ENCODE measurements at regions not wholly inside any gene's neighbourhood (a gene's known extent, or its start where the extent isn't known, plus 50 kb on each side); places are given as distances from the start of the nearest gene placed in this dataset.

GRCh38 chr18:39681061-39681460, 2115.5 kb upstream of the CELF4 start:
- DNase-seq (ENCODE audit: low spot score in 2 of 2), result no peak
- Histone ChIP-seq H3K27ac (no peak overlapping the region), H3K4me3 (no peak overlapping the region), H3K27me3 (no peaks in the 10 kb centered on the region), H3K9me3 (no peaks in the 10 kb centered on the region), H3K36me3 (no peaks in the 10 kb centered on the region), H3K4me1 (no peaks in the 10 kb centered on the region)
- intact Hi-C loops (cut with DNase I; ENCODE audit: low total_unique reads), result no loop called here
- no peak for TF ChIP-seq POLR2AphosphoS5 (IDR thresholded peaks at IDR 0.05)
- no peak for TF ChIP-seq CTCF (IDR thresholded peaks at IDR 0.05)
- TF ChIP-seq POLR2A (IDR thresholded peaks at IDR 0.05), result no peak

GRCh38 chr18:39675906-39676305, 2110.3 kb upstream of the CELF4 start:
- H3K4me3 ChIP-seq, result no peak overlapping the region
- no peak overlapping the region for H3K27ac ChIP-seq
- H3K27me3 ChIP-seq, result no peaks in the 10 kb centered on the region
- no peak for DNase-seq (ENCODE audit: low spot score in 2 of 2)
- no peaks in the 10 kb centered on the region for H3K9me3 ChIP-seq
- H3K36me3 ChIP-seq, result no peaks in the 10 kb centered on the region
- intact Hi-C loops (cut with DNase I; ENCODE audit: low total_unique reads), result no loop called here
- H3K4me1 ChIP-seq, result no peaks in the 10 kb centered on the region
- TF ChIP-seq POLR2AphosphoS5 (IDR thresholded peaks at IDR 0.05) (no peak), CTCF (IDR thresholded peaks at IDR 0.05) (no peak), POLR2A (IDR thresholded peaks at IDR 0.05) (no peak)

GRCh38 chr18:39675368-39675767, 2109.8 kb upstream of the CELF4 start:
- H3K27ac ChIP-seq, result no peak overlapping the region
- no peak for DNase-seq (ENCODE audit: low spot score in 2 of 2)
- H3K9me3 ChIP-seq, result no peaks in the 10 kb centered on the region
- no peak for TF ChIP-seq POLR2AphosphoS5 (IDR thresholded peaks at IDR 0.05)
- no peak for TF ChIP-seq POLR2A (IDR thresholded peaks at IDR 0.05)
- no peak for TF ChIP-seq CTCF (IDR thresholded peaks at IDR 0.05)
- intact Hi-C loops (cut with DNase I; ENCODE audit: low total_unique reads), result no loop called here
- no peaks in the 10 kb centered on the region for H3K27me3 ChIP-seq
- H3K4me3 ChIP-seq, result no peak overlapping the region
- no peaks in the 10 kb centered on the region for H3K4me1 ChIP-seq
- no peaks in the 10 kb centered on the region for H3K36me3 ChIP-seq

GRCh38 chr18:39672171-39672570, 2106.6 kb upstream of the CELF4 start:
- Histone ChIP-seq H3K36me3 (no peaks in the 10 kb centered on the region), H3K27ac (no peak overlapping the region), H3K4me3 (no peak overlapping the region), H3K9me3 (no peaks in the 10 kb centered on the region), H3K4me1 (no peaks in the 10 kb centered on the region), H3K27me3 (no peaks in the 10 kb centered on the region)
- no peak for DNase-seq (ENCODE audit: low spot score in 2 of 2)
- intact Hi-C loops (cut with DNase I; ENCODE audit: low total_unique reads), result no loop called here
- TF ChIP-seq POLR2AphosphoS5 (IDR thresholded peaks at IDR 0.05) (no peak), CTCF (IDR thresholded peaks at IDR 0.05) (no peak), POLR2A (IDR thresholded peaks at IDR 0.05) (no peak)

GRCh38 chr18:39667905-39668304, 2102.3 kb upstream of the CELF4 start:
- H3K9me3 ChIP-seq, result no peaks in the 10 kb centered on the region
- DNase-seq (ENCODE audit: low spot score in 2 of 2), result no peak
- TF ChIP-seq POLR2AphosphoS5 (IDR thresholded peaks at IDR 0.05) (no peak), CTCF (IDR thresholded peaks at IDR 0.05) (no peak), POLR2A (IDR thresholded peaks at IDR 0.05) (no peak)
- no peaks in the 10 kb centered on the region for H3K27me3 ChIP-seq
- H3K4me1 ChIP-seq, result no peaks in the 10 kb centered on the region
- H3K27ac ChIP-seq, result no peak overlapping the region
- no peaks in the 10 kb centered on the region for H3K36me3 ChIP-seq
- H3K4me3 ChIP-seq, result no peak overlapping the region
- intact Hi-C loops (cut with DNase I; ENCODE audit: low total_unique reads), result no loop called here
